H1 (cell line): ENCODE measurements at regions not wholly inside any gene's neighbourhood (a gene's known extent, or its start where the extent isn't known, plus 50 kb on each side); places are given as distances from the start of the nearest gene placed in this dataset.

Experiments
- CTCF ChIA-PET: fragments of 300-600 bp; sonication (Branson Sonifier 250); formaldehyde crosslinking; loops from one replicate; lab custom pipeline; 2021; ENCODE audit not compliant: partially characterized antibody; lab: Charles Lee
- POLR2A ChIA-PET: fragments of 300-600 bp; sonication (Branson Sonifier 250); formaldehyde crosslinking; loops from one replicate; lab custom pipeline; 2021; ENCODE audit warnings: inconsistent platforms; ENCODE audit not compliant: partially characterized antibody; lab: Charles Lee
- DNase-seq, 2 experiments: peaks; one replicate each; pipeline versions ENCODE4 v3.0.0 to v3.0.0-alpha.2; 2010 to 2022; ENCODE audit warnings: low spot score in 2 of 2, low read depth in 1 of 2, mixed read lengths in 1 of 2
- FAIRE-seq: peaks from 2 replicates; lab custom pipeline; 2011; peaks lifted over from hg19 to GRCh38; lab: Jason Lieb, UNC
- H2AFZ ChIP-seq: 2 replicates; pipeline ENCODE4 v1.8.1; 2012; ENCODE audit warnings: low read length, inconsistent platforms
- H2AK5ac ChIP-seq: 2 replicates; pipeline ENCODE4 v1.6.1; 2013; ENCODE audit warnings: low read depth, low read length
- H2BK120ac ChIP-seq: replicated peaks from 2 replicates; pipeline ENCODE3; 2013; ENCODE audit warnings: low read depth, low read length, inconsistent platforms
- H2BK12ac ChIP-seq: 2 replicates; pipeline ENCODE4 v1.6.1; 2013; ENCODE audit warnings: low read depth, low read length
- H2BK15ac ChIP-seq: 2 replicates; pipeline ENCODE4 v1.6.1; 2013; ENCODE audit warnings: low read length
- H2BK20ac ChIP-seq: 2 replicates; pipeline ENCODE4 v1.6.1; 2013; ENCODE audit warnings: low read length
- H2BK5ac ChIP-seq: 2 replicates; pipeline ENCODE4 v1.6.1; 2013; ENCODE audit warnings: low read depth, low read length
- H3K14ac ChIP-seq: 2 replicates; pipeline ENCODE4 v1.6.1; 2013; ENCODE audit warnings: inconsistent platforms; ENCODE audit not compliant: insufficient read length
- H3K18ac ChIP-seq: 2 replicates; pipeline ENCODE4 v1.6.1; 2013; ENCODE audit warnings: low read length; ENCODE audit errors: extremely low read depth
- H3K23ac ChIP-seq: 2 replicates; pipeline ENCODE4 v1.6.1; 2013; ENCODE audit warnings: inconsistent platforms; ENCODE audit not compliant: insufficient read length
- H3K23me2 ChIP-seq: 2 replicates; pipeline ENCODE4 v1.6.1; 2013; ENCODE audit warnings: low read depth, low read length
- H3K27ac ChIP-seq: 2 replicates; pipeline ENCODE4 v1.6.1; 2011; ENCODE audit warnings: low read depth, low read length, inconsistent platforms
- H3K27me3 ChIP-seq, 4 experiments: replicated peaks in 1 of 4; 1 replicate in 1 of 4; 2 replicates in 3 of 4; pipeline versions ENCODE4 v1.6.1 to v1.8.1; 2011 to 2013; ENCODE audit warnings: low read length in 3 of 4, mild to moderate bottlenecking in 3 of 4, inconsistent platforms in 2 of 4, mixed read lengths in 2 of 4, moderate library complexity in 1 of 4; ENCODE audit not compliant: control insufficient read depth in 3 of 4, insufficient read depth in 3 of 4; ENCODE audit errors: extremely low read depth in 1 of 4
- H3K36me3 ChIP-seq, 4 experiments: 2 replicates each; pipeline versions ENCODE4 v1.6.1 to v1.8.1; 2011 to 2013; ENCODE audit warnings: mild to moderate bottlenecking in 4 of 4, low read length in 3 of 4, moderate library complexity in 2 of 4, control low read depth in 1 of 4, inconsistent platforms in 1 of 4; ENCODE audit not compliant: insufficient read depth in 4 of 4, control insufficient read depth in 2 of 4
- H3K4ac ChIP-seq: replicated peaks from 2 replicates; pipeline ENCODE3; 2013; ENCODE audit warnings: low read length, low read depth, mixed read lengths, inconsistent platforms; ENCODE audit not compliant: insufficient read length
- H3K4me1 ChIP-seq, 4 experiments: replicated peaks in 1 of 4; 1 replicate in 1 of 4; 2 replicates in 3 of 4; pipeline versions ENCODE4 v1.6.1 to v1.8.1; 2011 to 2013; ENCODE audit warnings: low read length in 3 of 4, inconsistent platforms in 2 of 4, mixed read lengths in 1 of 4; ENCODE audit not compliant: insufficient read depth in 4 of 4, control insufficient read depth in 3 of 4
- H3K4me2 ChIP-seq, 2 experiments: 2 replicates each; pipeline versions ENCODE4 v1.6.1 to v1.8.1; 2011 to 2013; ENCODE audit warnings: low read depth in 2 of 2, low read length in 2 of 2, control low read depth in 1 of 2, inconsistent platforms in 1 of 2, mild to moderate bottlenecking in 1 of 2; ENCODE audit not compliant: insufficient read depth in 1 of 2
- H3K4me3 ChIP-seq, 4 experiments: fragments of 200-600, 300-600 bp in 1 of 4; sonication (generic), shearing (Covaris generic), sonication (Bioruptor Twin) in 1 of 4; 2 replicates each; pipeline versions ENCODE4 v1.5.1 to v1.8.1; 2011 to 2016; ENCODE audit warnings: low read length in 4 of 4, low read depth in 3 of 4, control low read depth in 2 of 4, inconsistent platforms in 2 of 4, mild to moderate bottlenecking in 2 of 4, mixed read lengths in 1 of 4, moderate library complexity in 1 of 4; ENCODE audit not compliant: insufficient read depth in 2 of 4; ENCODE audit errors: extremely low read depth in 1 of 4
- H3K56ac ChIP-seq: replicated peaks from 2 replicates; pipeline ENCODE3; 2013; ENCODE audit warnings: low read depth, mild to moderate bottlenecking, mixed read lengths, low read length, inconsistent platforms; ENCODE audit not compliant: insufficient read length
- H3K79me1 ChIP-seq: 2 replicates; pipeline ENCODE4 v1.6.1; 2013; ENCODE audit warnings: low read depth, low read length, control low read depth
- H3K79me2 ChIP-seq, 2 experiments: 2 replicates each; pipeline versions ENCODE4 v1.6.1 to v1.8.1; 2012 to 2013; ENCODE audit warnings: low read length in 2 of 2, mild to moderate bottlenecking in 2 of 2, inconsistent platforms in 1 of 2; ENCODE audit not compliant: insufficient read depth in 2 of 2, control insufficient read depth in 1 of 2
- H3K9ac ChIP-seq, 4 experiments: replicated peaks in 1 of 4; 1 replicate in 1 of 4; 2 replicates in 3 of 4; pipeline versions ENCODE4 v1.6.1 to v1.8.1; 2011 to 2013; ENCODE audit warnings: low read depth in 3 of 4, low read length in 3 of 4, control low read depth in 2 of 4, mild to moderate bottlenecking in 2 of 4, moderate library complexity in 2 of 4, inconsistent platforms in 1 of 4; ENCODE audit errors: extremely low read depth in 1 of 4
- H3K9me3 ChIP-seq, 2 experiments: 2 replicates each; pipeline versions ENCODE4 v1.6.1 to v1.8.1; 2012 to 2013; ENCODE audit warnings: mild to moderate bottlenecking in 2 of 2, moderate library complexity in 2 of 2, control low read depth in 1 of 2, inconsistent platforms in 1 of 2, low read depth in 1 of 2, low read length in 1 of 2, mixed read lengths in 1 of 2; ENCODE audit not compliant: insufficient read depth in 2 of 2
- H4K20me1 ChIP-seq, 2 experiments: replicated peaks in 1 of 2; 2 replicates each; pipeline versions ENCODE3 to v1.8.1; 2011 to 2013; ENCODE audit warnings: inconsistent platforms in 2 of 2, low read length in 2 of 2, mild to moderate bottlenecking in 1 of 2; ENCODE audit not compliant: insufficient read depth in 2 of 2, control insufficient read depth in 1 of 2
- H4K5ac ChIP-seq: 2 replicates; pipeline ENCODE4 v1.6.1; 2013; ENCODE audit warnings: low read length, low read depth, mixed read lengths, inconsistent platforms; ENCODE audit not compliant: insufficient read length
- H4K8ac ChIP-seq: 2 replicates; pipeline ENCODE4 v1.8.0; 2013; ENCODE audit warnings: mild to moderate bottlenecking, moderate library complexity, low read length, inconsistent platforms; ENCODE audit not compliant: insufficient read depth; ENCODE audit errors: extremely low read depth
- H4K91ac ChIP-seq: replicated peaks from 2 replicates; pipeline ENCODE3; 2013; ENCODE audit warnings: low read length, mixed read lengths, inconsistent platforms; ENCODE audit not compliant: insufficient read length
- CHD2 ChIP-seq: IDR thresholded peaks from 2 replicates; pipeline ENCODE4 v1.6.1; 2012; ENCODE audit warnings: low read length, improper control_type of control experiment
- GTF2F1 ChIP-seq: IDR thresholded peaks from 2 replicates; pipeline ENCODE4 v1.6.1; 2012; ENCODE audit warnings: low read depth, low read length, improper control_type of control experiment, borderline replicate concordance
- SP2 ChIP-seq: IDR thresholded peaks from 2 replicates; pipeline ENCODE4 v1.6.1; 2012; ENCODE audit warnings: mild to moderate bottlenecking, low read length, inconsistent platforms
- SP4 ChIP-seq: IDR thresholded peaks from 2 replicates; pipeline ENCODE4 v1.6.1; 2012; ENCODE audit warnings: low read length, inconsistent platforms
- ZNF274 ChIP-seq: IDR thresholded peaks from 2 replicates; pipeline ENCODE4 v1.7.0; 2012; ENCODE audit warnings: low read length, borderline replicate concordance; ENCODE audit errors: extremely low read depth

GRCh38 chr4:63637270-63637669, 772.0 kb downstream of the TECRL start:
- Histone ChIP-seq H4K91ac (no peak overlapping the region), H2BK5ac (no peak overlapping the region), H3K9me3 (no peaks in the 10 kb centered on the region), H3K4me3 (no peak overlapping the region), H2BK120ac (no peak overlapping the region), H3K27ac (no peak overlapping the region), H3K4me2 (no peak overlapping the region), H3K23ac (no peak overlapping the region), H4K5ac (no peak overlapping the region), H3K9ac (no peak overlapping the region), H3K23me2 (no peaks in the 10 kb centered on the region), H3K79me1 (no peaks in the 10 kb centered on the region), H2BK20ac (no peak overlapping the region), H3K4ac (no peak overlapping the region), H3K4me1 (no peaks in the 10 kb centered on the region), H2BK15ac (no peak overlapping the region), H3K27me3 (no peaks in the 10 kb centered on the region), H4K8ac (no peak overlapping the region), H3K79me2 (no peaks in the 10 kb centered on the region), H3K14ac (no peak overlapping the region), H4K20me1 (no peaks in the 10 kb centered on the region), H3K36me3 (no peaks in the 10 kb centered on the region), H2AFZ (no peak overlapping the region), H3K56ac (no peak overlapping the region), H2BK12ac (no peak overlapping the region), H2AK5ac (no peak overlapping the region), H3K18ac (no peak overlapping the region)
- DNase-seq (no peak), FAIRE-seq (no peak)
- CTCF ChIA-PET, result no interaction called here
- no peak for TF ChIP-seq GTF2F1
- TF ChIP-seq SP2, result no peak
- no peak for TF ChIP-seq CHD2
- no peak for TF ChIP-seq ZNF274
- TF ChIP-seq SP4, result no peak
- POLR2A ChIA-PET, result no interaction called here
